GM21447 (cell line): ENCODE measurements at regions not wholly inside any gene's neighbourhood (a gene's known extent, or its start where the extent isn't known, plus 50 kb on each side); places are given as distances from the start of the nearest gene placed in this dataset.
"Not testable (repeated sequence)": the region's sequence is repeated elsewhere in the genome, so short reads cannot be mapped to it uniquely, and the experiment has no call there.

Experiments used
- ATAC-seq: cut with Tn5 transposase; IDR thresholded peaks from one replicate; pipeline ENCODE4 v1.9.1; 2021; ENCODE audit not compliant: unreplicated experiment

GRCh38 chr2:167697194-167697593, 550.2 kb downstream of the STK39 start:
- no peak for ATAC-seq

- ATAC-seq = no peak
Measured at GRCh38 chr2:167692936-167693335, 554.5 kb downstream of the STK39 start.

- no peak for ATAC-seq
Measured at GRCh38 chr2:167692191-167692590, 555.2 kb downstream of the STK39 start.

GRCh38 chr2:167689444-167689843, 558.0 kb downstream of the STK39 start:
- ATAC-seq = no peak

- no peak for ATAC-seq
Measured at GRCh38 chr2:167686691-167687090, 560.7 kb downstream of the STK39 start.

- ATAC-seq = no peak
Measured at GRCh38 chr2:167681234-167682015, 566.0 kb downstream of the STK39 start.

GRCh38 chr2:167678158-167678557, 569.2 kb downstream of the STK39 start:
- ATAC-seq = no peak

- no peak for ATAC-seq
Measured at GRCh38 chr2:167675906-167676305, 571.5 kb downstream of the STK39 start.

GRCh38 chr2:167670588-167670987, 576.8 kb downstream of the STK39 start:
- no peak for ATAC-seq

- no peak for ATAC-seq
Measured at GRCh38 chr2:167653131-167653530, 594.3 kb downstream of the STK39 start.

- ATAC-seq = no peak
Measured at GRCh38 chr2:167652401-167652800, 595.0 kb downstream of the STK39 start.

- no peak for ATAC-seq
Measured at GRCh38 chr2:167651406-167652151, 595.8 kb downstream of the STK39 start.

- ATAC-seq = no peak
Measured at GRCh38 chr2:167646557-167646956, 600.8 kb downstream of the STK39 start.

GRCh38 chr2:167640096-167640495, 607.3 kb downstream of the STK39 start:
- ATAC-seq = no peak

GRCh38 chr2:167637741-167638140, 609.7 kb downstream of the STK39 start:
- no peak for ATAC-seq

GRCh38 chr2:167632271-167632670, 615.1 kb downstream of the STK39 start:
- ATAC-seq = not testable (repeated sequence)

- ATAC-seq = no peak
Measured at GRCh38 chr2:167626961-167627360, 620.4 kb downstream of the STK39 start.

GRCh38 chr2:167626301-167626700, 621.1 kb downstream of the STK39 start:
- no peak for ATAC-seq

- ATAC-seq = no peak
Measured at GRCh38 chr2:167616997-167617396, 630.4 kb downstream of the STK39 start.

- ATAC-seq = no peak
Measured at GRCh38 chr2:167613471-167613870, 633.9 kb downstream of the STK39 start.

- no peak for ATAC-seq
Measured at GRCh38 chr2:167608487-167608886, 638.9 kb downstream of the STK39 start.

GRCh38 chr2:167607731-167608130, 639.7 kb downstream of the STK39 start:
- no peak for ATAC-seq
